Neural progenitor cell (in vitro differentiated cells): ENCODE measurements at regions not wholly inside any gene's neighbourhood (a gene's known extent, or its start where the extent isn't known, plus 50 kb on each side); places are given as distances from the start of the nearest gene placed in this dataset.

Source experiments
- EZH2 ChIP-seq: fragments of 200-600 bp; sonication (generic); IDR thresholded peaks from 2 replicates; pipeline ENCODE4 v1.6.1; 2017; ENCODE audit warnings: antibody characterized with exemption, mild to moderate bottlenecking, moderate library complexity
- EZH2phosphoT487 ChIP-seq: fragments of 200-600 bp; sonication (generic); IDR thresholded peaks from 2 replicates; pipeline ENCODE4 v1.6.1; 2017; ENCODE audit warnings: antibody characterized with exemption
- TF ChIP-seq, protein P1 (sequence below): fragments of 200-600 bp; sonication (generic); IDR thresholded peaks from 2 replicates; pipeline ENCODE4 v1.5.1; 2017; ENCODE audit warnings: antibody characterized with exemption, mild to moderate bottlenecking

- TF ChIP-seq, protein P1, sequence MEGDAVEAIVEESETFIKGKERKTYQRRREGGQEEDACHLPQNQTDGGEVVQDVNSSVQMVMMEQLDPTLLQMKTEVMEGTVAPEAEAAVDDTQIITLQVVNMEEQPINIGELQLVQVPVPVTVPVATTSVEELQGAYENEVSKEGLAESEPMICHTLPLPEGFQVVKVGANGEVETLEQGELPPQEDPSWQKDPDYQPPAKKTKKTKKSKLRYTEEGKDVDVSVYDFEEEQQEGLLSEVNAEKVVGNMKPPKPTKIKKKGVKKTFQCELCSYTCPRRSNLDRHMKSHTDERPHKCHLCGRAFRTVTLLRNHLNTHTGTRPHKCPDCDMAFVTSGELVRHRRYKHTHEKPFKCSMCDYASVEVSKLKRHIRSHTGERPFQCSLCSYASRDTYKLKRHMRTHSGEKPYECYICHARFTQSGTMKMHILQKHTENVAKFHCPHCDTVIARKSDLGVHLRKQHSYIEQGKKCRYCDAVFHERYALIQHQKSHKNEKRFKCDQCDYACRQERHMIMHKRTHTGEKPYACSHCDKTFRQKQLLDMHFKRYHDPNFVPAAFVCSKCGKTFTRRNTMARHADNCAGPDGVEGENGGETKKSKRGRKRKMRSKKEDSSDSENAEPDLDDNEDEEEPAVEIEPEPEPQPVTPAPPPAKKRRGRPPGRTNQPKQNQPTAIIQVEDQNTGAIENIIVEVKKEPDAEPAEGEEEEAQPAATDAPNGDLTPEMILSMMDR: no peak
- TF ChIP-seq EZH2: no peak
- TF ChIP-seq EZH2phosphoT487: no peak
Measured at GRCh38 chr18:26778054-26778393, 87.5 kb downstream of the AQP4 start.
